Liver (tissue), 3 donors: ENCODE measurements at regions not wholly inside any gene's neighbourhood (a gene's known extent, or its start where the extent isn't known, plus 50 kb on each side); places are given as distances from the start of the nearest gene placed in this dataset.

Experiments
- CTCF ChIP-seq: fragments of 150-350 bp; IDR thresholded peaks from 2 replicates; pipeline ENCODE4 v1.5.1; 2017; ENCODE audit warnings: improper control_type of control experiment, low read depth, low read length; ENCODE audit not compliant: missing input control
- HNF4A ChIP-seq, 2 donors: conservative IDR thresholded peaks; 2 replicates each; pipeline ENCODE4 v1.6.1; 2016; ENCODE audit warnings: antibody characterized with exemption in 2 of 2, mild to moderate bottlenecking in 2 of 2
- REST ChIP-seq: IDR thresholded peaks from 2 replicates; pipeline ENCODE4 v1.6.1; 2016; ENCODE audit warnings: antibody characterized with exemption, mild to moderate bottlenecking
- YY1 ChIP-seq: IDR thresholded peaks from 2 replicates; pipeline ENCODE4 v1.6.1; 2016; ENCODE audit warnings: antibody characterized with exemption, mild to moderate bottlenecking
- donor health status: healthy.
- donor health status: healthy.

- no peak for TF ChIP-seq YY1
- no peak for TF ChIP-seq CTCF
- TF ChIP-seq REST = no peak
- no peak for TF ChIP-seq HNF4A (conservative IDR thresholded peaks at IDR 0.05)
These were observed 789.2 kb upstream of the NR2F2 start for GRCh38 chr15:95541301-95541700.
